Gastroesophageal sphincter (tissue), 3 donors: ENCODE measurements at regions not wholly inside any gene's neighbourhood (a gene's known extent, or its start where the extent isn't known, plus 50 kb on each side); places are given as distances from the start of the nearest gene placed in this dataset.

ENCODE experiments used
- EP300 ChIP-seq: sonication (generic); formaldehyde crosslinking; IDR thresholded peaks from one replicate; pipeline ENCODE4 v1.6.1; 2017; ENCODE audit warnings: antibody characterized with exemption, mild to moderate bottlenecking
- POLR2A ChIP-seq, 2 donors: fragments of 450-650 bp; IDR thresholded peaks; one replicate each; pipeline ENCODE4 v1.6.1; 2017; ENCODE audit warnings: antibody characterized with exemption in 2 of 2, mild to moderate bottlenecking in 2 of 2, moderate library complexity in 1 of 2
- POLR2AphosphoS5 ChIP-seq: sonication (generic); formaldehyde crosslinking; IDR thresholded peaks from one replicate; pipeline ENCODE4 v1.6.1; 2017; ENCODE audit warnings: antibody characterized with exemption
- TF ChIP-seq, protein P1 (sequence below), 4 experiments: fragments of 200-600 bp in 2 of 4; fragments of 450-650 bp in 2 of 4; sonication (generic) in 1 of 4; IDR thresholded peaks; one replicate each; pipeline ENCODE4 v1.5.1; 2017 to 2019; ENCODE audit warnings: antibody characterized with exemption in 4 of 4, mild to moderate bottlenecking in 2 of 4, moderate library complexity in 2 of 4

DNA sequence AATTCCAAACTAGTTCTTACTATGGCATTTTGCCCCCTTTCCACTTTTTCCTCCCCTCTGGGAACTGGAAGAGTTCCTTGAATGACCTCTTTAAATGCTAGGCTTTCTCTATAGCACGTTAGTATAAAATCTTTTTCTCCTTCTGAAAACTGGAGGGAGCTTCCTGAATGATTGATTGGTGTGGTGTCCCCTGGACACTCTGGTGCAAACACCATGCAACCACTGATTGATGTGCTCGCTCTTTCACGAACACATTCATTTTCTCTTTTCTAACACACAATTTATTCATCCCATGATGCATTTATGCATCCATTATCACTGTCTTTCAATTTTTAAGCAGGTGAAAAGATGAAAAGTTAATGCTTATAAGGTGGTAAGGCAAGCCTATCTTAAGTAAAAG is 159.1 kb upstream of the NANOGP8 start:
- no peak for TF ChIP-seq POLR2A (IDR thresholded peaks at IDR 0.05)
- TF ChIP-seq, protein P1, sequence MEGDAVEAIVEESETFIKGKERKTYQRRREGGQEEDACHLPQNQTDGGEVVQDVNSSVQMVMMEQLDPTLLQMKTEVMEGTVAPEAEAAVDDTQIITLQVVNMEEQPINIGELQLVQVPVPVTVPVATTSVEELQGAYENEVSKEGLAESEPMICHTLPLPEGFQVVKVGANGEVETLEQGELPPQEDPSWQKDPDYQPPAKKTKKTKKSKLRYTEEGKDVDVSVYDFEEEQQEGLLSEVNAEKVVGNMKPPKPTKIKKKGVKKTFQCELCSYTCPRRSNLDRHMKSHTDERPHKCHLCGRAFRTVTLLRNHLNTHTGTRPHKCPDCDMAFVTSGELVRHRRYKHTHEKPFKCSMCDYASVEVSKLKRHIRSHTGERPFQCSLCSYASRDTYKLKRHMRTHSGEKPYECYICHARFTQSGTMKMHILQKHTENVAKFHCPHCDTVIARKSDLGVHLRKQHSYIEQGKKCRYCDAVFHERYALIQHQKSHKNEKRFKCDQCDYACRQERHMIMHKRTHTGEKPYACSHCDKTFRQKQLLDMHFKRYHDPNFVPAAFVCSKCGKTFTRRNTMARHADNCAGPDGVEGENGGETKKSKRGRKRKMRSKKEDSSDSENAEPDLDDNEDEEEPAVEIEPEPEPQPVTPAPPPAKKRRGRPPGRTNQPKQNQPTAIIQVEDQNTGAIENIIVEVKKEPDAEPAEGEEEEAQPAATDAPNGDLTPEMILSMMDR (IDR thresholded peaks at IDR 0.05), result no peak
- no peak for TF ChIP-seq POLR2AphosphoS5
- TF ChIP-seq EP300, result no peak
